ENCODE measurements at regions not wholly inside any gene's neighbourhood (a gene's known extent, or its start where the extent isn't known, plus 50 kb on each side); places are given as distances from the start of the nearest gene placed in this dataset.

- H3K79me2 ChIP-seq (ENCODE audit: insufficient read depth, low read length), result no peaks in the 10 kb centered on the region
- H3K36me3 Mint-ChIP-seq, result no peaks in the 10 kb centered on the region
- TF ChIP-seq CTCF (IDR thresholded peaks at IDR 0.05), result no peak
- DNase-seq, result no peak
- H3K4me3 Mint-ChIP-seq, result no peak overlapping the region
- H3K4me1 Mint-ChIP-seq, result no peaks in the 10 kb centered on the region
- peaks cover 0 to 3% (median 0%) of the 10 kb centered on the region in 3 donors for H3K27me3 Mint-ChIP-seq (ENCODE audit: low read depth in 3 of 3)
- H3K9me3 ChIP-seq (replicated peaks in 1 of 2; ENCODE audit: control insufficient read depth in 1 of 2, insufficient read depth in 1 of 2, low read length in 2 of 2), result no peaks in the 10 kb centered on the region
- no peak overlapping the region for H3K4me2 ChIP-seq (replicated peaks; ENCODE audit: extremely low read depth, low read length, poor library complexity, severe bottlenecking)
- H3K27ac ChIP-seq (ENCODE audit: low read depth in 1 of 2, low read length in 2 of 2), result no peak overlapping the region
- H3K9me3 Mint-ChIP-seq, result peaks cover 0 to 13% (median 5%) of the 10 kb centered on the region in 7 donors
- no peaks in the 10 kb centered on the region for H4K20me1 ChIP-seq (ENCODE audit: insufficient read depth, low read length)
- H3K4me3 ChIP-seq (replicated peaks in 1 of 3; ENCODE audit: low read depth in 2 of 3, low read length in 3 of 3), result no peak overlapping the region
- H3K9ac ChIP-seq (ENCODE audit: insufficient read depth, low read length, poor library complexity, severe bottlenecking), result no peak overlapping the region
- no peak overlapping the region for H2AFZ ChIP-seq (ENCODE audit: insufficient read depth, low read depth, low read length, poor library complexity, severe bottlenecking)
- H3K27me3 ChIP-seq (ENCODE audit: control insufficient read depth in 2 of 2, insufficient read depth in 2 of 2, low read length in 2 of 2), result no peaks in the 10 kb centered on the region
- 83% methylated on average over 2 of the region's 3 CpGs for WGBS (ENCODE audit: insufficient coverage)
- H3K36me3 ChIP-seq (replicated peaks in 1 of 2; ENCODE audit: control insufficient read depth in 1 of 2, insufficient read depth in 2 of 2, low read length in 2 of 2), result no peaks in the 10 kb centered on the region
- H3K27ac Mint-ChIP-seq, result no peak overlapping the region
- no peaks in the 10 kb centered on the region for H3K4me1 ChIP-seq (ENCODE audit: control insufficient read depth in 1 of 2, insufficient read depth in 2 of 2, low read length in 2 of 2)
- intact Hi-C loops (cut with micrococcal nuclease), result no loop called here
Measured at GRCh38 chr11:15695096-15695721, 580.5 kb downstream of the INSC start.

GRCh38 chr11:15696069-15696468 is 581.3 kb downstream of the INSC start:
- no peak overlapping the region for H3K4me3 ChIP-seq (replicated peaks in 1 of 3; ENCODE audit: low read depth in 2 of 3, low read length in 3 of 3)
- no peaks in the 10 kb centered on the region for H3K36me3 ChIP-seq (replicated peaks in 1 of 2; ENCODE audit: control insufficient read depth in 1 of 2, insufficient read depth in 2 of 2, low read length in 2 of 2)
- H3K27ac ChIP-seq (ENCODE audit: low read depth in 1 of 2, low read length in 2 of 2), result no peak overlapping the region
- intact Hi-C loops (cut with micrococcal nuclease), result no loop called here
- H3K4me1 Mint-ChIP-seq, result no peaks in the 10 kb centered on the region
- H3K4me3 Mint-ChIP-seq, result no peak overlapping the region
- no peak overlapping the region for H3K4me2 ChIP-seq (replicated peaks; ENCODE audit: extremely low read depth, low read length, poor library complexity, severe bottlenecking)
- peaks cover 0 to 3% (median 0%) of the 10 kb centered on the region in 3 donors for H3K27me3 Mint-ChIP-seq (ENCODE audit: low read depth in 3 of 3)
- H3K36me3 Mint-ChIP-seq, result no peaks in the 10 kb centered on the region
- no peak overlapping the region for H3K27ac Mint-ChIP-seq
- no peak overlapping the region for H3K9ac ChIP-seq (ENCODE audit: insufficient read depth, low read length, poor library complexity, severe bottlenecking)
- no peaks in the 10 kb centered on the region for H3K4me1 ChIP-seq (ENCODE audit: control insufficient read depth in 1 of 2, insufficient read depth in 2 of 2, low read length in 2 of 2)
- DNase-seq, result no peak
- no peaks in the 10 kb centered on the region for H3K9me3 ChIP-seq (replicated peaks in 1 of 2; ENCODE audit: control insufficient read depth in 1 of 2, insufficient read depth in 1 of 2, low read length in 2 of 2)
- H2AFZ ChIP-seq (ENCODE audit: insufficient read depth, low read depth, low read length, poor library complexity, severe bottlenecking), result no peak overlapping the region
- no peaks in the 10 kb centered on the region for H4K20me1 ChIP-seq (ENCODE audit: insufficient read depth, low read length)
- no peaks in the 10 kb centered on the region for H3K27me3 ChIP-seq (ENCODE audit: control insufficient read depth in 2 of 2, insufficient read depth in 2 of 2, low read length in 2 of 2)
- TF ChIP-seq CTCF (IDR thresholded peaks at IDR 0.05), result no peak
- H3K9me3 Mint-ChIP-seq, result peaks cover 0 to 13% (median 5%) of the 10 kb centered on the region in 7 donors
- WGBS (ENCODE audit: insufficient coverage), result 97% methylated on average over 3 of the region's 3 CpGs
- H3K79me2 ChIP-seq (ENCODE audit: insufficient read depth, low read length), result no peaks in the 10 kb centered on the region
